ENCODE measurements at regions not wholly inside any gene's neighbourhood (a gene's known extent, or its start where the extent isn't known, plus 50 kb on each side); places are given as distances from the start of the nearest gene placed in this dataset.

GRCh38 chr12:39161465-39162085 is 256.2 kb upstream of the CPNE8 start:
- Histone ChIP-seq H3K27me3 (ENCODE audit: control insufficient read depth, insufficient read depth, low read length) (no peaks in the 10 kb centered on the region), H3K9me3 (ENCODE audit: control insufficient read depth, insufficient read depth, low read length) (peaks cover 9% of the 10 kb centered on the region), H3K27ac (ENCODE audit: low read depth, low read length) (no peak overlapping the region), H3K4me3 (ENCODE audit: low read depth, low read length) (no peak overlapping the region)
- no peak for DNase-seq (ENCODE audit: low read depth, low spot score)
- TF ChIP-seq CTCF (IDR thresholded peaks at IDR 0.05; ENCODE audit: low read depth, low read length): no peak
- ChIA-PET CTCF (no interaction called here), POLR2A (no interaction called here)

- Histone ChIP-seq H3K27ac (ENCODE audit: low read depth, low read length) (no peak overlapping the region), H3K4me3 (ENCODE audit: low read depth, low read length) (no peak overlapping the region), H3K27me3 (ENCODE audit: control insufficient read depth, insufficient read depth, low read length) (no peaks in the 10 kb centered on the region), H3K9me3 (ENCODE audit: control insufficient read depth, insufficient read depth, low read length) (peaks cover 21% of the 10 kb centered on the region)
- ChIA-PET CTCF (no interaction called here), POLR2A (no interaction called here)
- no peak for TF ChIP-seq CTCF (IDR thresholded peaks at IDR 0.05; ENCODE audit: low read depth, low read length)
- no peak for DNase-seq (ENCODE audit: low read depth, low spot score)
These were observed 252.4 kb upstream of the CPNE8 start for GRCh38 chr12:39157696-39158342.

- no peak for TF ChIP-seq CTCF (IDR thresholded peaks at IDR 0.05; ENCODE audit: low read depth, low read length)
- POLR2A ChIA-PET: no interaction called here
- Histone ChIP-seq H3K4me3 (ENCODE audit: low read depth, low read length) (no peak overlapping the region), H3K27ac (ENCODE audit: low read depth, low read length) (no peak overlapping the region), H3K27me3 (ENCODE audit: control insufficient read depth, insufficient read depth, low read length) (no peaks in the 10 kb centered on the region), H3K9me3 (ENCODE audit: control insufficient read depth, insufficient read depth, low read length) (peaks cover 16% of the 10 kb centered on the region)
- no peak for DNase-seq (ENCODE audit: low read depth, low spot score)
- CTCF ChIA-PET: no interaction called here
These were observed 240.0 kb upstream of the CPNE8 start for GRCh38 chr12:39145175-39145999.

- ChIA-PET POLR2A (no interaction called here), CTCF (no interaction called here)
- Histone ChIP-seq H3K27ac (ENCODE audit: low read depth, low read length) (no peak overlapping the region), H3K27me3 (ENCODE audit: control insufficient read depth, insufficient read depth, low read length) (no peaks in the 10 kb centered on the region), H3K9me3 (ENCODE audit: control insufficient read depth, insufficient read depth, low read length) (peaks cover 13% of the 10 kb centered on the region), H3K4me3 (ENCODE audit: low read depth, low read length) (no peak overlapping the region)
- no peak for TF ChIP-seq CTCF (IDR thresholded peaks at IDR 0.05; ENCODE audit: low read depth, low read length)
- no peak for DNase-seq (ENCODE audit: low read depth, low spot score)
These were observed 239.2 kb upstream of the CPNE8 start for GRCh38 chr12:39144613-39145061.

- ChIA-PET CTCF (no interaction called here), POLR2A (no interaction called here)
- no peak overlapping the region for H3K27ac ChIP-seq (ENCODE audit: low read depth, low read length)
- TF ChIP-seq CTCF (IDR thresholded peaks at IDR 0.05; ENCODE audit: low read depth, low read length): no peak
- DNase-seq (ENCODE audit: low read depth, low spot score): no peak
- H3K4me3 ChIP-seq (ENCODE audit: low read depth, low read length): no peak overlapping the region
- peaks cover 9% of the 10 kb centered on the region for H3K9me3 ChIP-seq (ENCODE audit: control insufficient read depth, insufficient read depth, low read length)
- H3K27me3 ChIP-seq (ENCODE audit: control insufficient read depth, insufficient read depth, low read length): no peaks in the 10 kb centered on the region
These were observed 232.9 kb upstream of the CPNE8 start for GRCh38 chr12:39138268-39138667.

Measured in AG04450 (cell line).